ENCODE measurements at regions not wholly inside any gene's neighbourhood (a gene's known extent, or its start where the extent isn't known, plus 50 kb on each side); places are given as distances from the start of the nearest gene placed in this dataset.
A peak's percentile ranks its signal among the peaks of the same experiment; 100 is the strongest.

- DNase-seq: no peak
Measured at GRCh38 chr20:60131375-60131774, 173.2 kb downstream of the CDH26 start.

- DNase-seq: no peak
Measured at GRCh38 chr20:60132162-60132826, 174.1 kb downstream of the CDH26 start.

- DNase-seq: no peak
Measured at GRCh38 chr20:60132827-60133670, 174.8 kb downstream of the CDH26 start.

GRCh38 chr20:60135276-60135675 lies 177.1 kb downstream of the CDH26 start:
- no peak for DNase-seq

- DNase-seq: no peak
Measured at GRCh38 chr20:60136645-60137401, 178.6 kb downstream of the CDH26 start.

GRCh38 chr20:60137657-60138245 lies 179.5 kb downstream of the CDH26 start:
- no peak for DNase-seq

GRCh38 chr20:60138256-60139220 lies 180.3 kb downstream of the CDH26 start:
- DNase-seq: peak; percentile 12

GRCh38 chr20:60139663-60140446 lies 181.6 kb downstream of the CDH26 start:
- DNase-seq: no peak

GRCh38 chr20:60142587-60142986 lies 184.4 kb downstream of the CDH26 start:
- no peak for DNase-seq

- no peak for DNase-seq
Measured at GRCh38 chr20:60143261-60143842, 185.1 kb downstream of the CDH26 start.

- DNase-seq: no peak
Measured at GRCh38 chr20:60144404-60144803, 186.2 kb downstream of the CDH26 start.

GRCh38 chr20:60144974-60145527 lies 186.8 kb downstream of the CDH26 start:
- no peak for DNase-seq

- DNase-seq: no peak
Measured at GRCh38 chr20:60147004-60147403, 188.8 kb downstream of the CDH26 start.

- DNase-seq: no peak
Measured at GRCh38 chr20:60148885-60149284, 190.7 kb downstream of the CDH26 start.

- DNase-seq: no peak
Measured at GRCh38 chr20:60152792-60153191, 194.6 kb downstream of the CDH26 start.

GRCh38 chr20:60160451-60161145 lies 202.4 kb downstream of the CDH26 start:
- DNase-seq: no peak

GRCh38 chr20:60167812-60168211 lies 209.6 kb downstream of the CDH26 start:
- no peak for DNase-seq

GRCh38 chr20:60168963-60169362 lies 210.7 kb downstream of the CDH26 start:
- DNase-seq: no peak

GRCh38 chr20:60170116-60170515 lies 211.9 kb downstream of the CDH26 start:
- no peak for DNase-seq

- DNase-seq: no peak
Measured at GRCh38 chr20:60171313-60171712, 213.1 kb downstream of the CDH26 start.

Data from effector CD4-positive, alpha-beta T cell (primary cell).